ENCODE measurements at regions not wholly inside any gene's neighbourhood (a gene's known extent, or its start where the extent isn't known, plus 50 kb on each side); places are given as distances from the start of the nearest gene placed in this dataset.

DNA sequence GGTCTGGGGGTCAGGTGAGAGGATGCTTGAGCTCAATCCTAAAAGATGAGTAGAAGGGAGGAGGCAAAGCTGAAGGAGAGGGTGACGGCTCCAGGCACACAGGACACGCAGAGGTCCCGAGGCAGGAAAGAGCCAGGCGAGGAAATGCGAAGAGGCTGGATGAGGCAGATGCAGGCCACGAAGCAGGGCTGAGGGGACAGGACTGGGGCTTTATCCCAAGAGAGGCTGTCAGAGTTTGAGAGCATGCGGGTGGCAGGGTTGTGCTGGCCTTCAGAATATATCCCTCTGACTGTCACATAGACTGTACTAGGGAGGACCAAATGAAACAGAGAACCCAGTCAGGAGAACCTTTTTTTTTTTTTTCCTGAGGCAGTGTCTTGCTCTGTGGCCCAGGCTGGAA, 100.2 kb downstream of the RMI2 start:
- Histone ChIP-seq H3K4me3 (ENCODE audit: low read depth in 1 of 2, low read length in 1 of 2) (no peak overlapping the region), H3K9me3 (no peaks in the 10 kb centered on the region), H3K27ac (no peak overlapping the region), H3K4me1 (ENCODE audit: control insufficient read depth in 1 of 2, insufficient read depth in 1 of 2, low read depth in 1 of 2, low read length in 1 of 2) (no peaks in the 10 kb centered on the region), H3K36me3 (peaks cover 17% of the 10 kb centered on the region), H3K27me3 (no peaks in the 10 kb centered on the region)
- no peak for TF ChIP-seq CTCF (IDR thresholded peaks at IDR 0.05)

GRCh38 chr16:11446566-11447119, 101.4 kb downstream of the RMI2 start:
- Histone ChIP-seq H3K4me3 (ENCODE audit: low read depth in 1 of 2, low read length in 1 of 2) (no peak overlapping the region), H3K4me1 (ENCODE audit: control insufficient read depth in 1 of 2, insufficient read depth in 1 of 2, low read depth in 1 of 2, low read length in 1 of 2) (no peaks in the 10 kb centered on the region), H3K27me3 (no peaks in the 10 kb centered on the region), H3K27ac (no peak overlapping the region), H3K36me3 (peaks cover 17% of the 10 kb centered on the region), H3K9me3 (no peaks in the 10 kb centered on the region)
- no peak for TF ChIP-seq CTCF (IDR thresholded peaks at IDR 0.05)

- Histone ChIP-seq H3K36me3 (peaks cover 17% of the 10 kb centered on the region), H3K27me3 (no peaks in the 10 kb centered on the region), H3K4me1 (ENCODE audit: control insufficient read depth in 1 of 2, insufficient read depth in 1 of 2, low read depth in 1 of 2, low read length in 1 of 2) (no peaks in the 10 kb centered on the region), H3K4me3 (ENCODE audit: low read depth in 1 of 2, low read length in 1 of 2) (no peak overlapping the region), H3K9me3 (no peaks in the 10 kb centered on the region), H3K27ac (no peak overlapping the region)
- TF ChIP-seq CTCF (IDR thresholded peaks at IDR 0.05), result no peak
Measured at GRCh38 chr16:11447272-11447671, 102.0 kb downstream of the RMI2 start.

DNA sequence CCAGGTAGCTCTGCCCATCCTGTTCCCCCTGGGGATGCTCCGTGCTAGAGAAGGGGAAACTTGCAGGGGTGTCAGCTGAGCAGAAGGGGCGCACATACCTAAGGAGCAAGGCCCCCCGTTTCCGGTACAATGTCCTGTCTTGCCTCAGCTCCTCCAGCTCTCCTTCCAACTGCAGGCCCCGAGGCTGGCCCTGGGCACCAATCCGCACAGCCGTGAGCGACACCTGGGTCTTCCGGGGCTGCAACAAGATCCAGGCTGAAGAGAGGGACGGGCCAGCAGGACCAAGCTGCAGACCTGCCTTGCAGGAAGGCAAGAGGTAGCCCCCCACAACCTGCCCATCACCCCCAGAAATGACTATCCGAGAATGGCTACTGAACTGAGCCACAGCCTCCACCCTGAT, 102.6 kb downstream of the RMI2 start:
- Histone ChIP-seq H3K4me1 (ENCODE audit: control insufficient read depth in 1 of 2, insufficient read depth in 1 of 2, low read depth in 1 of 2, low read length in 1 of 2) (no peaks in the 10 kb centered on the region), H3K9me3 (no peaks in the 10 kb centered on the region), H3K27ac (no peak overlapping the region), H3K36me3 (peaks cover 17% of the 10 kb centered on the region), H3K27me3 (no peaks in the 10 kb centered on the region), H3K4me3 (ENCODE audit: low read depth in 1 of 2, low read length in 1 of 2) (no peak overlapping the region)
- no peak for TF ChIP-seq CTCF (IDR thresholded peaks at IDR 0.05)

DNA sequence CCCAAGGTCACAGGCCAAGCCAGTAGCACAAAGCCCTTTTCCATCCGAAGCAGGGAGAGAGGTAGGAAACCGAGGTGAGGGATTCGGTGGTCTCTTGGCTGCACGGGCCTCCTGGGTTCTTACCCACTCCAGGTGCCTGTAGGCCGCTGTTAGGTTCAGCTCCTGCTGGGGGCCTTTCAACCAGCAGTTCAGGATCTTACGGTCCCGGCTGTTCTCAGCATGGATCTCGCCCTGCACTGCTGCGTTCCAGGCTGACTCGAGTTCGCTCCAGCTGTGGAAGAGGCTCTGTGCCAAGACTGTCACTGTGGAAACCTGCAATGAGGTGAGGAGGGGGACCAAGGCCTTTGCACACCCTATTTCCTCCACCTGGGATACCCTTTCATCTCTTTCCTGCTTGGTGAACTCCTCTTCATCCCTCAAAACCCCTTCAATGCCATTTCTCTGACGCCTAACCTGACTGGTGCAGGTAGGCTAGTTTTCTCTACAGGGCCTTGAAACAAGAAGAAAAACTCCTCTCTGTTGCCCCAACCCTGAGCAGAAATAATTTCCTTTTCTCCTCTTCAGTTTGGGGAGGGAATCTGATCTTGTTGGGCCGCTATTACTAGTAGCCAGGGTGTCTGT, 103.6 kb downstream of the RMI2 start:
- Histone ChIP-seq H3K4me1 (ENCODE audit: control insufficient read depth in 1 of 2, insufficient read depth in 1 of 2, low read depth in 1 of 2, low read length in 1 of 2) (no peaks in the 10 kb centered on the region), H3K4me3 (ENCODE audit: low read depth in 1 of 2, low read length in 1 of 2) (no peak overlapping the region), H3K36me3 (peaks cover 17% of the 10 kb centered on the region), H3K27ac (no peak overlapping the region), H3K9me3 (no peaks in the 10 kb centered on the region), H3K27me3 (no peaks in the 10 kb centered on the region)
- TF ChIP-seq CTCF (IDR thresholded peaks at IDR 0.05), result no peak
